ENCODE measurements at regions not wholly inside any gene's neighbourhood (a gene's known extent, or its start where the extent isn't known, plus 50 kb on each side); places are given as distances from the start of the nearest gene placed in this dataset.

- no peak for TF ChIP-seq CTCF (IDR thresholded peaks at IDR 0.05)
Measured at GRCh38 chr9:135410831-135411473, 68.6 kb upstream of the PPP1R26 start.

GRCh38 chr9:135412315-135413085, 67.1 kb upstream of the PPP1R26 start:
- TF ChIP-seq CTCF (IDR thresholded peaks at IDR 0.05) = peak; percentile 100

GRCh38 chr9:135413086-135413375, 66.6 kb upstream of the PPP1R26 start:
- no peak for TF ChIP-seq CTCF (IDR thresholded peaks at IDR 0.05)

- no peak for TF ChIP-seq CTCF (IDR thresholded peaks at IDR 0.05)
Measured at GRCh38 chr9:135413461-135413860, 66.1 kb upstream of the PPP1R26 start.

GRCh38 chr9:135414293-135414692, 65.3 kb upstream of the PPP1R26 start:
- TF ChIP-seq CTCF (IDR thresholded peaks at IDR 0.05) = no peak

- no peak for TF ChIP-seq CTCF (IDR thresholded peaks at IDR 0.05)
Measured at GRCh38 chr9:135415586-135415985, 64.0 kb upstream of the PPP1R26 start.

- TF ChIP-seq CTCF (IDR thresholded peaks at IDR 0.05) = no peak
Measured at GRCh38 chr9:135416664-135417290, 62.8 kb upstream of the PPP1R26 start.

Data from LNCAP (cell line).